Tibial nerve (tissue), 4 donors: ENCODE measurements at regions not wholly inside any gene's neighbourhood (a gene's known extent, or its start where the extent isn't known, plus 50 kb on each side); places are given as distances from the start of the nearest gene placed in this dataset.

Source experiments
- DNase-seq, 2 donors: peaks; one replicate each; pipeline ENCODE4 v3.0.0-alpha.2; 2019; ENCODE audit warnings: low spot score in 2 of 2
- H3K27ac ChIP-seq, 4 donors: fragments of 200-600 bp; sonication (generic) in 3 of 4; one replicate each; pipeline ENCODE4 v1.5.1; 2017 to 2019; ENCODE audit warnings: mild to moderate bottlenecking in 1 of 4
- H3K27me3 ChIP-seq, 2 donors: fragments of 200-600 bp; sonication (generic) in 1 of 2; one replicate each; pipeline versions ENCODE4 v1.5.1 to v1.6.0; 2017 to 2019
- H3K36me3 ChIP-seq, 3 donors: fragments of 200-600 bp; sonication (generic); one replicate each; pipeline ENCODE4 v1.5.1; 2018 to 2019
- H3K4me1 ChIP-seq, 4 donors: fragments of 200-600 bp; sonication (generic) in 3 of 4; one replicate each; pipeline ENCODE4 v1.5.1; 2017 to 2019
- H3K4me3 ChIP-seq, 4 donors: fragments of 200-600 bp; sonication (generic) in 3 of 4; one replicate each; pipeline ENCODE4 v1.5.1; 2017 to 2019; ENCODE audit warnings: mild to moderate bottlenecking in 1 of 4, moderate library complexity in 1 of 4
- H3K9me3 ChIP-seq, 4 donors: fragments of 200-600 bp; sonication (generic) in 3 of 4; one replicate each; pipeline ENCODE4 v1.5.1; 2017 to 2019
- EP300 ChIP-seq, 2 donors: sonication (generic); formaldehyde crosslinking; IDR thresholded peaks; one replicate each; pipeline ENCODE4 v1.6.1; 2017; ENCODE audit warnings: antibody characterized with exemption in 2 of 2, mild to moderate bottlenecking in 1 of 2
- POLR2A ChIP-seq, 2 donors: fragments of 450-650 bp; IDR thresholded peaks; one replicate each; pipeline ENCODE4 v1.6.1; 2017; ENCODE audit warnings: antibody characterized with exemption in 2 of 2, mild to moderate bottlenecking in 2 of 2, moderate library complexity in 2 of 2
- WGBS, 2 donors: methylation state at CpG; one replicate each; pipeline ENCODE4 v1.1.5; 2018; 5-methylcytosine and 5-hydroxymethylcytosine counted together
- TF ChIP-seq, protein P1 (sequence below), 5 experiments: fragments of 200-600 bp in 3 of 5; fragments of 450-650 bp in 2 of 5; sonication (generic) in 3 of 5; IDR thresholded peaks; one replicate each; pipeline ENCODE4 v1.5.1; 2016 to 2019; ENCODE audit warnings: antibody characterized with exemption in 5 of 5, mild to moderate bottlenecking in 3 of 5, moderate library complexity in 2 of 5

DNA sequence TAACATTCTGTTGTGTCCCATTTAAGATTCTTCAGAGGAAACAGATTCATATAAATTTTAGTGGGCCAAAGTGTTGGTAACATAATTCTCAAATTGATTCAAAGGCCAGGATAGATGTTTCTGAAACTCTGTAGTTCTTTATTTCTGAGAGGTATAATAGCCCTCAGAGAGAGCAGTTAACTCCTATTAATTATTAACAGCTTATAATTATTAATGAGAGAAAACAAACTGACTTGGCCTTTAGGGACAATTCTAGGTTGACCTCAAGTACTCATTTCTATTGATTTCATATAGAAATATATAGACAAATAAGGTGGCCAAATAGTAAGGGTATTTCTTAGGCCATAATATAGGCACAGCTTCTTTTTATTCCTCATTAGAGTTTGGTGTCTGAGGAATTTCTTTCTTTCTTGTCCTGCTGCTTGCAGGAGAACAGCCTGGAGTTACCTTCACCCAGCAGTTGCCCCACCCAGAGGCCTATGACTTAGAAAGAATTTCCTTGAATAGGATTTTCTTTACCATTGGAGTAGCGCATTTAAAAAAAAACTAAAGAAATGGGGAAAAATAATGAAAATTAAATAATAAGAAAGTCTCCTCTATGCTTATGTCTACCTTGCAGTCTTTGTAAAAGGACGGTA lies 1430.1 kb upstream of the SPRY2 start:
- WGBS, 2 donors = 89 to 93% methylated on average over 2 of the region's 2 CpGs
- no peaks in the 10 kb centered on the region for H3K4me1 ChIP-seq
- no peak overlapping the region for H3K27ac ChIP-seq
- H3K4me3 ChIP-seq = no peak overlapping the region
- H3K9me3 ChIP-seq = no peaks in the 10 kb centered on the region
- no peak for DNase-seq
- H3K36me3 ChIP-seq = no peaks in the 10 kb centered on the region
- H3K27me3 ChIP-seq = no peaks in the 10 kb centered on the region
- no peak for TF ChIP-seq EP300 (IDR thresholded peaks at IDR 0.05)
- TF ChIP-seq, protein P1, sequence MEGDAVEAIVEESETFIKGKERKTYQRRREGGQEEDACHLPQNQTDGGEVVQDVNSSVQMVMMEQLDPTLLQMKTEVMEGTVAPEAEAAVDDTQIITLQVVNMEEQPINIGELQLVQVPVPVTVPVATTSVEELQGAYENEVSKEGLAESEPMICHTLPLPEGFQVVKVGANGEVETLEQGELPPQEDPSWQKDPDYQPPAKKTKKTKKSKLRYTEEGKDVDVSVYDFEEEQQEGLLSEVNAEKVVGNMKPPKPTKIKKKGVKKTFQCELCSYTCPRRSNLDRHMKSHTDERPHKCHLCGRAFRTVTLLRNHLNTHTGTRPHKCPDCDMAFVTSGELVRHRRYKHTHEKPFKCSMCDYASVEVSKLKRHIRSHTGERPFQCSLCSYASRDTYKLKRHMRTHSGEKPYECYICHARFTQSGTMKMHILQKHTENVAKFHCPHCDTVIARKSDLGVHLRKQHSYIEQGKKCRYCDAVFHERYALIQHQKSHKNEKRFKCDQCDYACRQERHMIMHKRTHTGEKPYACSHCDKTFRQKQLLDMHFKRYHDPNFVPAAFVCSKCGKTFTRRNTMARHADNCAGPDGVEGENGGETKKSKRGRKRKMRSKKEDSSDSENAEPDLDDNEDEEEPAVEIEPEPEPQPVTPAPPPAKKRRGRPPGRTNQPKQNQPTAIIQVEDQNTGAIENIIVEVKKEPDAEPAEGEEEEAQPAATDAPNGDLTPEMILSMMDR (IDR thresholded peaks at IDR 0.05) = no peak
- TF ChIP-seq POLR2A (IDR thresholded peaks at IDR 0.05) = no peak

DNA sequence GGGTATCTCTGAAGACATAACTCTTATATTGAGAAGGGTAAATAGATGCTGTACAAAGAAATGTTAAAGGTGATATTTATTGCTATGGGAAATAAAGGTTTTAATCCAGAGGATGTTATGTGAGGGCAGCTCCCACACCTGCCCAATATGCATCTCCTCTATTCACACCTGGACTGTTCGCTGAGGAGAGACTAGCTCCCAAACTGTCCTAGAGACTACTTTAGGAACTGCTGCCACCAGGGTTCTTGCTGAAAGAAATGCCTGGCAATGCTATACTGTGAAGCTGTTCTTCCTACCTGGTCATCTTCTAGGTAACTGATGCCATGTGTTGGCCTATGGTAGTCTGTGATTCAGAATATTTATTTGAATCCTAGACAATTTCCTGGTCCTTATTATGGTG lies 1421.5 kb upstream of the SPRY2 start:
- DNase-seq = no peak
- no peaks in the 10 kb centered on the region for H3K4me1 ChIP-seq
- H3K36me3 ChIP-seq = no peaks in the 10 kb centered on the region
- WGBS, 2 donors = 77 to 100% methylated on average over 1 of the region's 1 CpG
- TF ChIP-seq EP300 (IDR thresholded peaks at IDR 0.05) (no peak), POLR2A (IDR thresholded peaks at IDR 0.05) (no peak)
- TF ChIP-seq, protein P1 (IDR thresholded peaks at IDR 0.05) = no peak
- H3K4me3 ChIP-seq = no peak overlapping the region
- no peaks in the 10 kb centered on the region for H3K27me3 ChIP-seq
- no peaks in the 10 kb centered on the region for H3K9me3 ChIP-seq
- no peak overlapping the region for H3K27ac ChIP-seq

DNA sequence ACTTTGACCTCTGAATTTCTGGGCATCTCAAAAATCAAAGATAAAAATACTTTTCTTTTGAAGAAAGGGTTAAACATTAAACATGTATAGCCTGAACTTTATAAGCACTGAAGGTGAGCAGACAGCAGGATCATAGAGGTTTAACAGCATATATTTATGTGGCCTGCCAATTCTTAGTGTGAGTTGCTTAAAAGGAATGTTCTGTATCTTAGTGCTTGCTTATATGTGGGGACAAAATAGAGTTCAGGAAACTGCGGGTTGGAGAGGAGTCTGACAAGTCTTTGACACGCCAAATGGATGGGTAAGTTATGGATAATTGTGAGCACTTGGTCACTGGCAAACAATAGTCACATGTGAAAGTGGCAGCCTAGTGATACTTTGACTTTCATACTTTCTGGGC lies 1419.4 kb upstream of the SPRY2 start:
- DNase-seq = no peak
- no peak for TF ChIP-seq POLR2A (IDR thresholded peaks at IDR 0.05)
- TF ChIP-seq EP300 (IDR thresholded peaks at IDR 0.05) = no peak
- TF ChIP-seq, protein P1 (IDR thresholded peaks at IDR 0.05) = no peak
- 91 to 98% methylated on average over 2 of the region's 2 CpGs for WGBS, 2 donors
- Histone ChIP-seq H3K4me1 (no peaks in the 10 kb centered on the region), H3K27ac (no peak overlapping the region), H3K9me3 (no peaks in the 10 kb centered on the region), H3K27me3 (no peaks in the 10 kb centered on the region), H3K4me3 (no peak overlapping the region), H3K36me3 (no peaks in the 10 kb centered on the region)

DNA sequence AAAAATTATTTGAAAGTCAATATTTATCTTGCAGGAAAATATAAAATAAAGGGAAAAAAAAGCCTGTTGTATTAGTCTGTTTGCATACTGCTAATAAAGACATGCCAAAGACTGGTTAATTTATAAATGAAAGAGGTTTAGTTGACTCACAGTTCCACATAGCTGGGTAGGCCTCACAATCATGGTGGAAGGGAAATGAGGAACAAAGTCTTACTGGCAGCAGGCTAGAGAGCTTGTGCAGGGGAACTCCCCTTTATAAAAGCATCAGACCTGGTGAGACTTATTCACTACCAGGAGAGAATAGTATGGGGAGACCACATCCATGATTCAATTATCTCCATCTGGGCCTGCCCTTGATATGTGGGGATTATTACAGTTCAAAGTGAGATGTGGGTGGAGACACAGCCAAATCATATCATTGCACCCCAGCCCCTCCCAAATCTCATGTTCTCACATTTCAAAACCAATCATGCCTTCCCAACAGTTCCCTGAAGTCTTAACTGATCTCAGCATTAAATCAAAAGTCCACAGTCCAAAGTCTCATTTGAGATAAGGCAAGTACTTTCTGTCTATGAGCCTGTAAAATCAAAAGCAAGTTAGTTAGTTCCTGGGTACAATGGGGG lies 1416.5 kb upstream of the SPRY2 start:
- no peak overlapping the region for H3K4me3 ChIP-seq
- no peak for DNase-seq
- H3K27me3 ChIP-seq = no peaks in the 10 kb centered on the region
- H3K4me1 ChIP-seq = no peaks in the 10 kb centered on the region
- TF ChIP-seq, protein P1 (IDR thresholded peaks at IDR 0.05) = no peak
- no peak for TF ChIP-seq POLR2A (IDR thresholded peaks at IDR 0.05)
- no peak for TF ChIP-seq EP300 (IDR thresholded peaks at IDR 0.05)
- no peak overlapping the region for H3K27ac ChIP-seq
- H3K9me3 ChIP-seq = no peaks in the 10 kb centered on the region
- H3K36me3 ChIP-seq = no peaks in the 10 kb centered on the region

DNA sequence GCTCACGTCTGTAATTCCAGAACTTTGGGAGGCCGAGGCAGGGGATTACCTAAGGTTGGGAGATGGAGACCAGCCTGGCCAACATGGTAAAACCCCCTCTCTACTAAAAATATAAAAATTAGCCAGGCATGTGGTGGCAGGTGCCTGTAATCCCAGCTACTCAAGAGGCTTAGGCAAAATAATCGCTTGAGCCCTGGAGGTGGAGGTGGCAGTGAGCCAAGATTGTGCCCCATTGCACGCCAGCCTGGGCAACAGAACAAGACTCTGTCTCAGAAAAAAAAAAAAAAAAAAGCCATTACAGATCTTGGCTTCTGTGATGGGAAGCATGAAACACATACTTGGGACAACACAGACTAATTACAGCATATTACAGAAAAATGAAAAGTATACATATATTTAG lies 1404.5 kb upstream of the SPRY2 start:
- H3K4me3 ChIP-seq = no peak overlapping the region
- H3K9me3 ChIP-seq = no peaks in the 10 kb centered on the region
- 77 to 78% methylated on average over 4 of the region's 4 CpGs for WGBS, 2 donors
- no peak for TF ChIP-seq POLR2A (IDR thresholded peaks at IDR 0.05)
- TF ChIP-seq EP300 (IDR thresholded peaks at IDR 0.05) = no peak
- DNase-seq = no peak
- no peaks in the 10 kb centered on the region for H3K36me3 ChIP-seq
- no peak overlapping the region for H3K27ac ChIP-seq
- H3K4me1 ChIP-seq = no peaks in the 10 kb centered on the region
- H3K27me3 ChIP-seq = no peaks in the 10 kb centered on the region
